ENCODE measurements at regions not wholly inside any gene's neighbourhood (a gene's known extent, or its start where the extent isn't known, plus 50 kb on each side); places are given as distances from the start of the nearest gene placed in this dataset.

DNA sequence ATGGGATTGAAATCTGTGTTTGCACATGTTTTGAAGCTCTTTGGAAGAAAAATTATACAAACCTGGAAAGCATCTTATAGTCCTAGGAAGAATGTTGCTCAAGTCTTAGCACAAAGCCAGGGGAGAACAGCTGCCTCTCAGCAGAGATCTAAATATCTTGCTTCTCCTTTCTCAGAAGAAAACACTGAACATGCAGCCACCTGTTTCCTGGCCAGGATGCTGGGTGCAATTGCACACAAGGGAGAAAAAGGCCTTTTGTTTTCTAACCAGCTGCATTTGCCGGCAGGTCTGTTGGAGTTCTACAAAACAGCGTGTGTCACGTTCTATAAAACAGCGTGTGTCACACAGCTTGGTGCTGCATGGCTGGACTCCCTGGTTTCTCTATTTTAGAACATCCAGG is 259.6 kb upstream of the PLD5 start:
- H2AFZ ChIP-seq (ENCODE audit: low read length): no peak overlapping the region
- BruUV-seq (replicated peaks): no TSS peak
- no peak for TF ChIP-seq CHD4 (IDR thresholded peaks at IDR 0.05; ENCODE audit: borderline replicate concordance, low read length)
- TF ChIP-seq KLF12 (CRISPR knock-in tag; IDR thresholded peaks at IDR 0.05; ENCODE audit: borderline replicate concordance): no peak
- TF ChIP-seq KLF15 (CRISPR knock-in tag; IDR thresholded peaks at IDR 0.05; ENCODE audit: borderline replicate concordance): no peak
- TF ChIP-seq TSC22D2 (CRISPR knock-in tag; IDR thresholded peaks at IDR 0.05; ENCODE audit: borderline replicate concordance): no peak
- no peak for TF ChIP-seq GATAD2A (CRISPR knock-in tag; IDR thresholded peaks at IDR 0.05)
- no peak for TF ChIP-seq TBX2 (CRISPR knock-in tag; IDR thresholded peaks at IDR 0.05; ENCODE audit: borderline replicate concordance)
- TF ChIP-seq ZNF317 (CRISPR knock-in tag; IDR thresholded peaks at IDR 0.05): no peak
- TF ChIP-seq XRCC5 (optimal IDR thresholded peaks at IDR 0.05; ENCODE audit: low read length): no peak
- TF ChIP-seq SRSF1 (optimal IDR thresholded peaks at IDR 0.05; ENCODE audit: low read depth, low read length): no peak
- FAIRE-seq: no peak
- no peak overlapping the region for H3K27ac ChIP-seq (ENCODE audit: extremely low read length, insufficient read depth, low read length)
- H3K36me3 ChIP-seq (replicated peaks in 1 of 2; ENCODE audit: control insufficient read depth in 1 of 2, insufficient read depth in 2 of 2, low read length in 2 of 2): no peaks in the 10 kb centered on the region
- ChIA-PET POLR2A (no interaction called here), CTCF (ENCODE audit: low intra/inter-chr PET ratio, low total read pairs) (no interaction called here)
- H3K9me3 ChIP-seq (ENCODE audit: low read length): no peaks in the 10 kb centered on the region
- H4K20me1 ChIP-seq (ENCODE audit: insufficient read depth, low read length): no peaks in the 10 kb centered on the region
- no peaks in the 10 kb centered on the region for H3K4me1 ChIP-seq (ENCODE audit: insufficient read depth, low read length)
- DNase-seq (ENCODE audit: low spot score): no peak
- no peak for ATAC-seq
- H3K27me3 ChIP-seq (ENCODE audit: control insufficient read depth in 1 of 2, insufficient read depth in 2 of 2, low read length in 2 of 2): no peaks in the 10 kb centered on the region; a peak in 1 of 5 replicates
- in situ Hi-C loops (cut with HindIII; ENCODE audit: extremely low pct_ligation_motif_present, low pct_unique_long_range_greater_than_20kb): no loop called here
- H3K4me3 ChIP-seq (replicated peaks in 1 of 3; ENCODE audit: insufficient read depth in 1 of 3, low read depth in 2 of 3, low read length in 3 of 3): no peak overlapping the region
- H3K9ac ChIP-seq (ENCODE audit: insufficient read depth, low read depth, low read length): no peak overlapping the region
- 0% methylated on average over 4 of the region's 4 CpGs for WGBS (ENCODE audit: low lambda C conversion rate)
- no peak overlapping the region for H3K4me2 ChIP-seq (ENCODE audit: low read depth, low read length)
- intact Hi-C loops (cut with micrococcal nuclease; ENCODE audit: unreplicated experiment): no loop called here
- H3K79me2 ChIP-seq (ENCODE audit: insufficient read depth, low read length): no peaks in the 10 kb centered on the region

GRCh38 chr1:242774256-242774655 is 249.8 kb upstream of the PLD5 start:
- no TSS peak for BruUV-seq (replicated peaks)
- TF ChIP-seq ZMYM3 (CRISPR knock-in tag; IDR thresholded peaks at IDR 0.05): no peak
- no peak for TF ChIP-seq ZNF691 (CRISPR knock-in tag; IDR thresholded peaks at IDR 0.05; ENCODE audit: borderline replicate concordance, low read depth)
- TF ChIP-seq PHF5A (CRISPR knock-in tag; IDR thresholded peaks at IDR 0.05; ENCODE audit: low read depth, unreplicated experiment): no peak
- TF ChIP-seq PLRG1 (conservative IDR thresholded peaks at IDR 0.05): no peak
- TF ChIP-seq, protein P1, sequence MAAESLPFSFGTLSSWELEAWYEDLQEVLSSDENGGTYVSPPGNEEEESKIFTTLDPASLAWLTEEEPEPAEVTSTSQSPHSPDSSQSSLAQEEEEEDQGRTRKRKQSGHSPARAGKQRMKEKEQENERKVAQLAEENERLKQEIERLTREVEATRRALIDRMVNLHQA (CRISPR knock-in tag; IDR thresholded peaks at IDR 0.05): no peak
- no peak for TF ChIP-seq TEF (CRISPR knock-in tag; IDR thresholded peaks at IDR 0.05)
- no peak for TF ChIP-seq EEA1 (CRISPR knock-in tag; IDR thresholded peaks at IDR 0.05; ENCODE audit: borderline replicate concordance)
- TF ChIP-seq TBX3 (IDR thresholded peaks at IDR 0.05; ENCODE audit: borderline replicate concordance): no peak
- TF ChIP-seq ZNF468 (CRISPR knock-in tag; IDR thresholded peaks at IDR 0.05): no peak
- no peak for TF ChIP-seq NONO (IDR thresholded peaks at IDR 0.05)
- TF ChIP-seq NONO (CRISPR knock-in tag; conservative IDR thresholded peaks at IDR 0.05): no peak
- Histone ChIP-seq H3K9ac (ENCODE audit: insufficient read depth, low read depth, low read length) (no peak overlapping the region), H4K20me1 (ENCODE audit: insufficient read depth, low read length) (no peaks in the 10 kb centered on the region), H3K36me3 (replicated peaks in 1 of 2; ENCODE audit: control insufficient read depth in 1 of 2, insufficient read depth in 2 of 2, low read length in 2 of 2) (no peaks in the 10 kb centered on the region), H2AFZ (ENCODE audit: low read length) (no peak overlapping the region), H3K4me2 (ENCODE audit: low read depth, low read length) (no peak overlapping the region), H3K27ac (ENCODE audit: extremely low read length, insufficient read depth, low read length) (no peak overlapping the region), H3K4me1 (ENCODE audit: insufficient read depth, low read length) (no peaks in the 10 kb centered on the region), H3K4me3 (replicated peaks in 1 of 3; ENCODE audit: insufficient read depth in 1 of 3, low read depth in 2 of 3, low read length in 3 of 3) (no peak overlapping the region), H3K27me3 (ENCODE audit: control insufficient read depth in 1 of 2, insufficient read depth in 2 of 2, low read length in 2 of 2) (no peaks in the 10 kb centered on the region), H3K9me3 (ENCODE audit: low read length) (no peaks in the 10 kb centered on the region), H3K79me2 (ENCODE audit: insufficient read depth, low read length) (no peaks in the 10 kb centered on the region)
- CTCF ChIA-PET (ENCODE audit: low intra/inter-chr PET ratio, low total read pairs): no interaction called here
- POLR2A ChIA-PET: no interaction called here
- ATAC-seq (no peak), DNase-seq (ENCODE audit: low spot score) (no peak), FAIRE-seq (no peak)
- WGBS (ENCODE audit: low lambda C conversion rate): 60% methylated on average over 11 of the region's 20 CpGs
- intact Hi-C loops (cut with micrococcal nuclease; ENCODE audit: unreplicated experiment) (no loop called here), in situ Hi-C loops (cut with HindIII; ENCODE audit: extremely low pct_ligation_motif_present, low pct_unique_long_range_greater_than_20kb) (no loop called here)
